ENCODE measurements at regions not wholly inside any gene's neighbourhood (a gene's known extent, or its start where the extent isn't known, plus 50 kb on each side); places are given as distances from the start of the nearest gene placed in this dataset.

- TF ChIP-seq CREB1 (CRISPR knock-in tag; IDR thresholded peaks at IDR 0.05; ENCODE audit: low read depth) (no peak), REST (IDR thresholded peaks at IDR 0.05; ENCODE audit: unreplicated experiment) (no peak), ETS1 (IDR thresholded peaks at IDR 0.05) (no peak), EZH2phosphoT487 (IDR thresholded peaks at IDR 0.05; ENCODE audit: unreplicated experiment) (no peak), POLR2AphosphoS5 (IDR thresholded peaks at IDR 0.05; ENCODE audit: low read depth) (no peak)
- H3K4me3 Mint-ChIP-seq = no peak overlapping the region
Observed at GRCh38 chr21:23660560-23660959, 1946.7 kb downstream of the MRPL39 start.

GRCh38 chr21:23644768-23645167 lies 1962.5 kb downstream of the MRPL39 start:
- Mint-ChIP-seq H3K27ac (no peak overlapping the region), H3K27me3 (ENCODE audit: insufficient read depth, low read depth, poor library complexity) (no peaks in the 10 kb centered on the region), H3K9me3 (peaks cover 45% of the 10 kb centered on the region), H3K4me1 (no peaks in the 10 kb centered on the region), H3K36me3 (ENCODE audit: low read depth) (peaks cover 8% of the 10 kb centered on the region; the same call in 2 of the 3 replicates), H3K4me3 (no peak overlapping the region)
- Histone ChIP-seq H3F3A (replicated peaks; ENCODE audit: low read depth) (no peaks in the 10 kb centered on the region), H3K9me2 (ENCODE audit: insufficient read depth) (no peaks in the 10 kb centered on the region), H4K20me1 (replicated peaks; ENCODE audit: insufficient read depth) (no peaks in the 10 kb centered on the region), H3K4me2 (no peak overlapping the region), H3K4me1 (ENCODE audit: insufficient read depth) (no peaks in the 10 kb centered on the region), H2AFZ (no peak overlapping the region), H3K36me3 (ENCODE audit: insufficient read depth) (no peaks in the 10 kb centered on the region), H3K27me3 (ENCODE audit: insufficient read depth) (no peaks in the 10 kb centered on the region), H3K27ac (ENCODE audit: low read depth) (no peak overlapping the region), H3K79me2 (replicated peaks; ENCODE audit: insufficient read depth) (no peaks in the 10 kb centered on the region), H3K4me3 (no peak overlapping the region)
- ATAC-seq = no peak
- no peak for DNase-seq (ENCODE audit: low spot score)
- TF ChIP-seq POLR2AphosphoS5 (IDR thresholded peaks at IDR 0.05; ENCODE audit: low read depth) (no peak), REST (IDR thresholded peaks at IDR 0.05; ENCODE audit: unreplicated experiment) (no peak), EZH2 (IDR thresholded peaks at IDR 0.05; ENCODE audit: low read depth, unreplicated experiment) (no peak), ZNF114 (CRISPR knock-in tag; IDR thresholded peaks at IDR 0.05) (no peak)

More at GRCh38 chr21:23660560-23660959, 1946.7 kb downstream of the MRPL39 start:
- Histone ChIP-seq H3K36me3 (ENCODE audit: insufficient read depth) (no peaks in the 10 kb centered on the region), H3K79me2 (replicated peaks; ENCODE audit: insufficient read depth) (no peaks in the 10 kb centered on the region), H3K9me2 (ENCODE audit: insufficient read depth) (no peaks in the 10 kb centered on the region), H2AFZ (no peak overlapping the region), H3F3A (replicated peaks; ENCODE audit: low read depth) (no peaks in the 10 kb centered on the region), H3K27me3 (ENCODE audit: insufficient read depth) (no peaks in the 10 kb centered on the region), H3K4me2 (no peak overlapping the region), H4K20me1 (replicated peaks; ENCODE audit: insufficient read depth) (no peaks in the 10 kb centered on the region), H3K4me3 (no peak overlapping the region), H3K27ac (ENCODE audit: low read depth) (no peak overlapping the region), H3K4me1 (ENCODE audit: insufficient read depth) (no peaks in the 10 kb centered on the region)
- H3K9me3 Mint-ChIP-seq = peaks cover 33% of the 10 kb centered on the region
- ATAC-seq (no peak), DNase-seq (ENCODE audit: low spot score) (no peak)
- peaks cover 3% of the 10 kb centered on the region; the same call in 1 of the 3 replicates for H3K36me3 Mint-ChIP-seq (ENCODE audit: low read depth)
- no peak overlapping the region for H3K27ac Mint-ChIP-seq
- no peaks in the 10 kb centered on the region for H3K27me3 Mint-ChIP-seq (ENCODE audit: insufficient read depth, low read depth, poor library complexity)
- peaks cover 5% of the 10 kb centered on the region; the same call in 2 of the 3 replicates for H3K4me1 Mint-ChIP-seq

Measured in GM23338 (cell line).